Left ventricle myocardium superior (tissue), 1 donor: ENCODE measurements at regions not wholly inside any gene's neighbourhood (a gene's known extent, or its start where the extent isn't known, plus 50 kb on each side); places are given as distances from the start of the nearest gene placed in this dataset.

Experiments
- ATAC-seq: fragments of 200-7000 bp; cut with Tn5 transposase; one replicate; pipeline ENCODE4 v1.9.1; 2020; ENCODE audit warnings: mild to moderate bottlenecking, moderate library complexity
- DNase-seq: peaks from one replicate; pipeline ENCODE4 v3.0.0-alpha.2; 2020
- intact Hi-C: fragments of 100-400 bp; cut with micrococcal nuclease; formaldehyde crosslinking; loops from one replicate; pipeline ENCODE4 v1.11.0; 2022
- donor health status: DM: no; HTN: yes; CAD: no; lungs with severe emphysema.

DNA sequence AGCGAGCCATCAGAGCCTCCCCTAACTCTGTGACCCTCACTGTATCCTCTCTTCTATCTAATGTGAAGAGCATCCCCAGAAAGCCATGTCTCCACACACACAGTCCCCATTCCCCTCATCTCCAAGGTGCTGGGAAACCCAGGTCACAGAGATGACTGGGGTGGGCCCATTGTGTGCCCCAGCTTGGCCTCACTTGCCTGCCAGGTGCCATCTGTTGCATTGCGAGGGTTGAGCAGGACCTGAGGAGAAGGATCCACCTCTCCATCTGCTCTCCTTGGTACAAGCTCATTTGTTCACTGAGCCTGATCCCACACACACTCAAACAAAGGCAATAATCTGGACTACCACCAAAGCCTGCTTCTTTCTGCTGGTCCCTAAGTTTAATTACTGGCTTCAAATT is 118.8 kb downstream of the SPATA19 start:
- intact Hi-C loops = no loop called here
- ATAC-seq (no peak), DNase-seq (no peak)

GRCh38 chr11:133724116-133724515 is 121.2 kb downstream of the SPATA19 start:
- ATAC-seq (no peak), DNase-seq (no peak)
- intact Hi-C loops = no loop called here

- DNase-seq = no peak
- no peak for ATAC-seq
- intact Hi-C loops = no loop called here
These were observed 122.3 kb downstream of the SPATA19 start for GRCh38 chr11:133723056-133723455.

- no peak for ATAC-seq
These were observed 124.4 kb downstream of the SPATA19 start for GRCh38 chr11:133720951-133721350.

DNA sequence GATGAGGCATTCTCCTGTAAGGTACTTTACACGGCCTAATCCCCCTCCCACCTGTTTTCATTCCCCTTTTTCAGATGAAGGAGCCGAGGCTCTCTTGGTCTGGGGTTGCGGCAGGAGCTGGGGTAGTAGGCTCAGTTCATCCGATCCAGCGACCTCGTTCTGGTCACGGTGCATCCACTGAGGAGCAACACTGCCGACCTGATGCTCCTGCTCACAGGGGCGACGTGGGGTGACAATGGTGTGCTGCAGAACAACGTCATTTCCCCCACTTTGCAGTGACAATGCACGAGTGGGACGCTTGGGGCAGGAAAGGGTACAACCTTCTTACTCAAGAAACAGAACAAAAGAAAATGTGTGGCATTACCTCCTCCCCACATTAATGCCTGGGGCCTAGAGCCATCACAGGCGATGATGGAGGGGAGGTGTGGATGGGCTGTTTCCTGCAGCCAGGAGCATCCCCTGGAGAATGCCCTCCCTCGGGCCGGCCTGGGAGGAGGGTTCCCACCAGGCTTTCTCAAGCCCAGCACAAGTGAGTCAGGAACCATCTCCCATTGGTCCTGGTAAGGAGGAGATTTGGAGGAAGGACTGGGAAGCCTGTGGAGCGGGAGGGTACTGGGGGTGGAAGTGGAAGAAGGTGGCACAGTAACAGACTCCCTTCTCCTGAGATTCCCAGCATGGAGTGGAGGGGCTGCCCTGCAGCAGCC is 125.6 kb downstream of the SPATA19 start:
- intact Hi-C loops = no loop called here
- DNase-seq = no peak
- ATAC-seq = no peak

More at GRCh38 chr11:133720951-133721350, 124.4 kb downstream of the SPATA19 start:
- no peak for DNase-seq
- intact Hi-C loops = no loop called here

DNA sequence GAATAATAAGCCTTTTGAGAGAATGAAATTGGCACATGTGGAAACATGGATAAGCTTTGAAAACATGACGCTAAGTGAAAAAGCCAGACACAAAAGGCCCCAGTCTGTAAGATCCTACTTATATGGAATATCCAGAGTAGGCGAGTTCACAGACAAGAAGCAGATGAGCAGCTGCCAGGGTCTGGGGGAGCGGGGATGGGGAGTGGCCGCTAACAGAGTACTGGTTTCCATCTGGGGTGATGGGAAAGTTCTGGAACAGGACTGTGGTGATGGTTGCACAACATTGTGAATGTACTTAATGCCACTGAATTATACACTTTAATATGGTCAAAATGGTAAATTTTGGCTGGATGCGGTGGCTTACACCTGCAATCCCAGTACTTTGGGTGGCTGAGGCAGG is 126.5 kb downstream of the SPATA19 start:
- DNase-seq (no peak), ATAC-seq (no peak)
- intact Hi-C loops = no loop called here

DNA sequence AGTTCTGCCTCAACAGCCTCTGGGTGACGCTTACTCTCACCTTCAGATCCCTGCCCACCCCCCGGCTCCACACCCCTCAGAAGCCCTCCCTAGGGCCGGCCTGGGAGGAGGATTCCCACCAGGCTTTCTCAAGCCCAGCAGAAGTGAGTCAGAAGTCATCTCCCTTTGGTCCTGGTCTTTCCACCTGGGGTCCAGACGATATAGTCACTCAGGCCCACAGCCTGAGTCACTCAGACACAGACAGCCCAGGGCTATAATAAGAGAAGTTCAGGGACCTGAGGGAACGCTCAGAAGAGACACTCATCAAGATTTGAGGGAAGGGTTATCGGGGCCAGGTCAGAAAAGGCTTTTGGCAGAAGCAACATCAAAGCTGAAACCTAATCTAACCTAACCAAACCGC is 127.1 kb downstream of the SPATA19 start:
- ATAC-seq (no peak), DNase-seq (no peak)
- intact Hi-C loops = no loop called here

DNA sequence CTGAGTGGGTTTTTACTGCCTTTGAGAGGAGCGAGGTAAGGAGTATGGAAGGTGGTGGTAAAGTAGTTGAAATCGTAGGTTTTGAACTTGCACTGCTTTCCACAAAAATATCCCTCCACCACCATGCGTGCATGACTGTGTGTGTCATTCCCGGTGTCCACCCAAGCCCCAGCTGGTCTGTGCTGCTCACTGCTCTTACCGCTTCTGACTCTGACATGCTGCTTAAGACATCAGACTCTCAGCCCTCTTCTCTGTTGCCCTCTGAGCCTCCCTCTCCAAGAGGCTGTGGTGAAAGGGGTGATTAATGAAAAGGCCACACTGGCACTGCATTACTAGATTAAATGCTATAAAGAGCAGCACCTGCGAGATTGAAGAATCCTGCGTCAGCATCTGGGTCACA is 128.7 kb downstream of the SPATA19 start:
- no peak for DNase-seq
- intact Hi-C loops = no loop called here
- no peak for ATAC-seq

DNA sequence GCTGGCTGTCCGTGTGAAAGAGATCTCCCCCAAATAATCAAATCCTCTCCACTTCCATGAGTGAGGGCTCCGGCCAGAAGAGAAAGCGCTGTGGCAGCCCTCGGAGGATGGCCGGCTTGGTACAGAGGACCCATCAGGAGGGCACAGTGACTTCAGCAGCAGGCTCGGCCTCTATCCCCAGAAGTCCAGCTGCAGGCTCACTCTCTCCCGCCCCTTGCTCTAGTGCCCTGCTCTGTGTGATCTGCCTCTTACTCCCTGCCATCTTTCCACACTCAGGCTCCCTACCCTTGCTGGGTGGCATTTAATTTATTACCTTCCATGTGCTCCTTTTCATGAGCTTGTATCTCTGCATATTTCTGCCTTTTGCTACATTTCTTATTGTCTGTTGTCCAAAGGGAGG is 129.7 kb downstream of the SPATA19 start:
- intact Hi-C loops = no loop called here
- ATAC-seq (no peak), DNase-seq (no peak)

DNA sequence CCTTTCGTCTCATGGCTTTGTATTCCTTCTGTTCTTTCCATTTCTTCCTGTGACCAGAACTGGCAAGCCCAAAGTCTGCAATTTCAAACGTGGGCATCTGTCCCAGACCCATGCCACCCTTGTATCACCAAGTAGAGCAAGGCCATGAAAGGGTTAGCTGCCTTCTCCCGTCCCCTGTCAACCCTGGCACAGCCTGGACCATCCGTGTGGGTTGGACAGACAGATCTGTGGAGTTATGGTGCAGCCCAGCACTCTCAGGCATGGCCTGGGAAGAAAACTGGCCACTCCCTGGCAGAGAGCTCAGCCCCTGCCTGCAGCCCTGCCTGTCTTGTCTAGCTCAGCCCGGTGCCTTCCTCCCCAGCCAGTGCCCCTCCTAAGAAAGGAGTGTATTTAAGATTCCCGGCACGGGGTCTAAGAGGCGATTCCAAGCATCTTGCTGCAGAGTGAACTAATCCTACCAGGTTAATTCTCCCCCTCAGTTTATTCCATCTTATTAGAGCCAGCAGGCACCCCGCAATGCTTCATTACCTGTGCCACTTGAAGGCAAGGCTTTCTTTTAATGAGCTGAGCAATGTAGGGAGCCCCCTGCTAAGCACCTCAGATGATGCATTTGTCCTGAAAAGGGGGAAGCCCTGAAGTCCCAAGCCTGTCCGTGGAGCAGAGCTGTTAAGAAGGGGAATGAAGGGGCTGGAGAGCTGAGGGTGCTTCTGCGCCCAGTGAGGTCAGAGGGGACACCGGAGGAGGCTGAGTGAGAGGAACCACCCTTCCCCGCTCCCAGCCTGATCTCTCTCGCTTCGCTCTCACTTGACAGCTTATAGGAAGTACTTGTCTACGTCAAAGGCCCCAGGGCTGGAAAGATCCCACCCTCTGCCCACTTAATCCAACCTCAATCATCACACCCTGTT is 130.6 kb downstream of the SPATA19 start:
- no peak for ATAC-seq
- DNase-seq = no peak
- intact Hi-C loops = no loop called here

GRCh38 chr11:133713844-133714243 is 131.5 kb downstream of the SPATA19 start:
- ATAC-seq (peak; percentile 42), DNase-seq (no peak)
- intact Hi-C loops = no loop called here

DNA sequence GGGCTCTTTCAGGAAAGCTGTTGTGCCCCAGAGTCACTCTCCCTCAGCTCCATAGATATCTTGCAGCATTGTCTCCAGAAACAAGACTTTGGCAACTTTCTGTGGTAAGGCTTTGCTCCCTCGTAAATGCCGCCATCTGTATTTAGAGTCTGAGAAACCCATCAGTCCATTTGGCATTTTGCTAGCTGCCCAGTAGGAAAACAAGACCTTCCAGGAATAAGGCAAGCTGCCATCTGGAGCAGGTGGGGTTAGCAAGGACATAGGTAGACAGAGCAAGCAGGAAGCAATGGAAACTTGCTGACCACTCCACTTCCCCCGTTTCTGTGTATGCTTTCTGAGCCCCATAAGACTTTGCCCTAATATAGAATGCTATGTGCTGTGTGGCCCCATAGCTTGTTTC is 131.9 kb downstream of the SPATA19 start:
- intact Hi-C loops = no loop called here
- ATAC-seq (no peak), DNase-seq (no peak)

DNA sequence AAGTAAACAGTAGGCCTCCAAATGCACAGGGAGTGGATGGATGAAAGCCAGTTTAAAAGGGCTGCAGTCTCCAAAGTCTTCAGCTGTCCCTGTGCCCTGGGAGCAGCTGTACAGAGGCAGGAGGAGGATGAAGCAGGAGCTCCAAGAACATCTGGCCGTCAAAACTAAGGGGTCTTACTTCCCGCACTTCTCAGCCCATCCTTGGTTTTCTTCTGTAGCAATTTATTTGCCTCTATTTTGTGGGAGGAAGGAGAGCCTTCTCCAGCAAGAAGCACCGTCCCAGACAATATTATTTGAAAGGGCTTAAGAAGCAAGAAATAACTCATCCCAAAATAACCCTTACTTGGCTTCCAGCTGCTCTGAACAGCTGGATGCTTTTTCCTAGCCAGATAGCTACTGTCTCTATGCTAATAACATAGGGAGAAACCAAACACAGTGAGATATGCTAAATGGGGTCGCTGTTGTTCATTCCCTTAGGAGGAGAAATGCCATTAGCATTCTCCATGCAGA is 133.2 kb downstream of the SPATA19 start:
- DNase-seq (no peak), ATAC-seq (peak; percentile 35)
- intact Hi-C loops = no loop called here

DNA sequence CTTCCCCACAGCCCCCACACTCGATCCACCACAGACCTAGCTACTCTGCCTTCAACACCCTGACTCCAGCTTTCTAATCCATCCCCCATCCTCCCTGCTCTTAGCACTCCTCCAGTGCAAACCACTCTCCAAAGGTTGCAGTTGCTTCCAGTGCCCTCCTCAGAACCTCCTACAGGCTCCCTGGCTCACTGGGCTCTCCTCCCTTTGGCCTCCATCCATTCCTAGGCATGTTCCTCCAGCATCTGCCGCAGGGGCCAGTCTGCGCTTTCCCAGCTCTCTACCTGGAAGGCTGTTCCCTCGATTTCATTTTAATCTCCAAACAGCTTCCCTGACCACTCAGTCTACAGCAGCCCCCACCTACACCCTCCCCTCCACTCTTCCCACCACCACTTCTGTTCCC is 133.8 kb downstream of the SPATA19 start:
- no peak for DNase-seq
- intact Hi-C loops = no loop called here
- ATAC-seq = no peak

- intact Hi-C loops = no loop called here
- DNase-seq (no peak), ATAC-seq (peak; percentile 73)
These were observed 134.6 kb downstream of the SPATA19 start for GRCh38 chr11:133710681-133711240.

GRCh38 chr11:133710241-133710640 is 135.1 kb downstream of the SPATA19 start:
- DNase-seq (no peak), ATAC-seq (no peak)
- intact Hi-C loops = no loop called here

DNA sequence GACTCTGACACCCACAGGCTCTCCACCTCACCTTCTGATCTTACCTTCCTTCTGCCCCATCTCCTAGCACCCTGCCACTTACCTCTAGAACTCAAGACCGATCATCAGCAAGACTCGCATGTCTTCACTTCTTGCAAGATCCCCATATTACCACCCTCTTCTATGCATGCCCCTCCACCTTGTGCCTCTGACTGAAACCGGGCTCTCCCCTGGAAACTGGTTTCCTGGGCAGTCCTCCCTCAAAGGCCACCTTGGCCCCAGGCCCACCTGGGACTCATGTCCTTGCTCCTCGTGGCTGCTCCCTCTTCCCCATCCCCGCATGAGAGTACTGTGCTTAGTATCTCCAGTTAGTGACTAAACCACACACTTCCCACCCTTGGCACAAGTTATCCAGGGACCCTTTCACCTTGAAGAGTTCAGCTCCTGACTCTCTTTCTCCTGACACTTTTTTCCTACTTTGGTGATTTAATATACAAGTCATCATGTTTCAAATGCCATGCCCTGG is 136.7 kb downstream of the SPATA19 start:
- DNase-seq (no peak), ATAC-seq (no peak)
- intact Hi-C loops = no loop called here

GRCh38 chr11:133706925-133707794 is 138.2 kb downstream of the SPATA19 start:
- DNase-seq (no peak), ATAC-seq (no peak)
- intact Hi-C loops = no loop called here

GRCh38 chr11:133705873-133706272 is 139.4 kb downstream of the SPATA19 start:
- DNase-seq (no peak), ATAC-seq (no peak)
- intact Hi-C loops = no loop called here
